GM12878 (cell line): ENCODE measurements at regions not wholly inside any gene's neighbourhood (a gene's known extent, or its start where the extent isn't known, plus 50 kb on each side); places are given as distances from the start of the nearest gene placed in this dataset.

Experiments used
- ATAC-seq: fragments of 200-7000 bp; cut with Tn5 transposase; 3 replicates; pipeline ENCODE4 v1.9.1; 2020; ENCODE audit warnings: mild to moderate bottlenecking, moderate library complexity
- BruUV-seq: library from RNA; stranded (reverse); fragments of 400-500 nt; replicated peaks from 2 replicates; lab custom pipeline; 2021; lab: Mats Ljungman, UMichigan
- CTCF ChIA-PET: fragments of 300-600 bp; sonication (Branson Sonifier 250); formaldehyde crosslinking; extraction: SDS; loops from one replicate; lab custom pipeline; 2021; ENCODE audit warnings: inconsistent platforms; lab: Yijun Ruan, JAX
- POLR2A ChIA-PET: fragments of 350-600 bp; formaldehyde crosslinking; extraction: SDS; loops from one replicate; lab custom pipeline; 2021; ENCODE audit warnings: inconsistent platforms; lab: Charles Lee
- RAD21 ChIA-PET: fragments of 300-600 bp; sonication (Branson Sonifier 250); formaldehyde crosslinking; loops from one replicate; lab custom pipeline; 2023; ENCODE audit warnings: antibody characterized with exemption; ENCODE audit not compliant: unreplicated experiment; lab: Charles Lee
- SMC1A ChIA-PET: fragments of 300-600 bp; sonication (Branson Sonifier 250); formaldehyde crosslinking; loops from one replicate; lab custom pipeline; 2023; ENCODE audit not compliant: unreplicated experiment, uncharacterized antibody; lab: Charles Lee
- DNase-seq: peaks from one replicate; pipeline ENCODE4 v3.0.0-alpha.2; 2011; ENCODE audit warnings: low read depth, low spot score
- FAIRE-seq: peaks from 3 replicates; lab custom pipeline; 2011; peaks lifted over from hg19 to GRCh38; lab: Jason Lieb, UNC
- H2AFZ ChIP-seq: 2 replicates; pipeline ENCODE4 v1.6.0; 2011; ENCODE audit warnings: low read depth, low read length, control low read depth; ENCODE audit not compliant: control insufficient read depth
- H3K27ac ChIP-seq: 2 replicates; pipeline ENCODE4 v1.5.1; 2011; ENCODE audit warnings: control low read depth; ENCODE audit not compliant: control insufficient read depth, insufficient read depth
- H3K27me3 ChIP-seq, 2 experiments: replicated peaks in 1 of 2; 2 replicates each; pipeline versions ENCODE4 v1.6.0 to v1.6.1; 2011; ENCODE audit warnings: low read length in 1 of 2; ENCODE audit not compliant: control insufficient read depth in 2 of 2, insufficient read depth in 2 of 2
- H3K36me3 ChIP-seq, 2 experiments: 2 replicates each; pipeline ENCODE4 v1.5.1; 2011; ENCODE audit warnings: low read length in 1 of 2; ENCODE audit not compliant: control insufficient read depth in 2 of 2, insufficient read depth in 2 of 2
- H3K4me1 ChIP-seq: 2 replicates; pipeline ENCODE4 v1.6.1; 2011; ENCODE audit warnings: mild to moderate bottlenecking, low read length, moderate library complexity, mixed read lengths; ENCODE audit not compliant: control insufficient read depth, insufficient read depth
- H3K4me2 ChIP-seq: 2 replicates; pipeline ENCODE4 v1.6.0; 2011; ENCODE audit warnings: control low read depth; ENCODE audit not compliant: control insufficient read depth, insufficient read depth
- H3K4me3 ChIP-seq: fragments of 200-600 bp; sonication (generic); 2 replicates; pipeline ENCODE4 v1.5.1; 2016
- H3K79me2 ChIP-seq: 2 replicates; pipeline ENCODE4 v1.6.0; 2011; ENCODE audit warnings: low read length; ENCODE audit not compliant: control insufficient read depth, insufficient read depth
- H3K9ac ChIP-seq: 2 replicates; pipeline ENCODE4 v1.8.0; 2011; ENCODE audit warnings: low read length, control low read depth, mixed read lengths; ENCODE audit not compliant: control insufficient read depth, insufficient read depth
- H3K9me3 ChIP-seq: replicated peaks from 3 replicates; pipeline ENCODE4 v1.5.1; 2011; ENCODE audit warnings: mild to moderate bottlenecking, low read length; ENCODE audit not compliant: control insufficient read depth, insufficient read depth
- H4K20me1 ChIP-seq: 2 replicates; pipeline ENCODE4 v1.6.0; 2011; ENCODE audit not compliant: control insufficient read depth, insufficient read depth
- ASH2L ChIP-seq: fragments of 300-600, 200-600 bp; sonication (generic); IDR thresholded peaks from 2 replicates; pipeline ENCODE4 v1.6.1; 2017; ENCODE audit warnings: low read depth, mild to moderate bottlenecking, borderline replicate concordance
- ATF7 ChIP-seq: fragments of 450-650 bp; IDR thresholded peaks from 2 replicates; pipeline ENCODE4 v1.6.1; 2016; ENCODE audit warnings: low read depth, mild to moderate bottlenecking
- BMI1 ChIP-seq: fragments of 450-650 bp; IDR thresholded peaks from 2 replicates; pipeline ENCODE4 v1.6.1; 2016; ENCODE audit warnings: mild to moderate bottlenecking, moderate library complexity, borderline replicate concordance
- CREM ChIP-seq: IDR thresholded peaks from 2 replicates; pipeline ENCODE4 v1.6.1; 2014; ENCODE audit warnings: antibody characterized with exemption, low read depth
- EED ChIP-seq: sonication (generic); IDR thresholded peaks from 2 replicates; pipeline ENCODE4 v1.6.1; 2016; ENCODE audit warnings: antibody characterized with exemption, low read depth
- IRF4 ChIP-seq: IDR thresholded peaks from 2 replicates; pipeline ENCODE4 v1.6.1; 2011; ENCODE audit warnings: low read depth, low read length
- KAT2A ChIP-seq: conservative IDR thresholded peaks from 2 replicates; pipeline ENCODE4 v1.6.1; 2011; ENCODE audit warnings: low read depth, low read length; ENCODE audit not compliant: control insufficient read depth
- KDM1A ChIP-seq: fragments of 200-600 bp; sonication (generic); IDR thresholded peaks from 2 replicates; pipeline ENCODE4 v1.6.1; 2016; ENCODE audit warnings: borderline replicate concordance
- MYC ChIP-seq: IDR thresholded peaks from 2 replicates; pipeline ENCODE4 v1.6.1; 2011; ENCODE audit warnings: mild to moderate bottlenecking, low read length, moderate library complexity, inconsistent platforms; ENCODE audit not compliant: insufficient read depth, insufficient replicate concordance, insufficient read length, severe bottlenecking
- SREBF1 ChIP-seq: IDR thresholded peaks from 2 replicates; pipeline ENCODE4 v1.6.1; 2012; ENCODE audit warnings: mild to moderate bottlenecking, low read length
- STAT3 ChIP-seq: IDR thresholded peaks from 2 replicates; pipeline ENCODE4 v1.6.1; 2011; ENCODE audit warnings: low read depth, low read length, improper control_type of control experiment
- SUPT20H ChIP-seq: IDR thresholded peaks from 2 replicates; pipeline ENCODE4 v1.6.1; 2011; ENCODE audit warnings: low read depth, mild to moderate bottlenecking, low read length, moderate library complexity, borderline replicate concordance; ENCODE audit not compliant: control insufficient read depth
- TARDBP ChIP-seq: IDR thresholded peaks from 2 replicates; pipeline ENCODE4 v1.6.1; 2016; ENCODE audit warnings: borderline replicate concordance
- YY1 ChIP-seq: IDR thresholded peaks from 2 replicates; pipeline ENCODE4 v1.6.1; 2011; ENCODE audit warnings: low read depth, mild to moderate bottlenecking, low read length
- ZNF274 ChIP-seq: IDR thresholded peaks from one replicate; pipeline ENCODE4 v1.8.0; 2011; ENCODE audit not compliant: insufficient read length, insufficient read depth
- ZSCAN29 ChIP-seq: fragments of 450-650 bp; IDR thresholded peaks from 2 replicates; pipeline ENCODE4 v1.6.1; 2017; ENCODE audit warnings: mild to moderate bottlenecking, moderate library complexity
- WGBS: methylation state at CpG from one replicate; pipeline ENCODE4 v1.1.6; 2016; ENCODE audit warnings: low lambda C conversion rate; ENCODE audit not compliant: insufficient replicate concordance, insufficient coverage; ENCODE audit errors: missing lambda C conversion rate; 5-methylcytosine and 5-hydroxymethylcytosine counted together
- in situ Hi-C: fragments of 300-500 bp; cut with MboI; formaldehyde crosslinking; loops from 9 replicates; pipeline ENCODE4 v1.14.3; 2018; ENCODE audit warnings: mixed read lengths
- intact Hi-C: fragments of 100-400 bp; cut with micrococcal nuclease; formaldehyde crosslinking; loops from one replicate; pipeline ENCODE4 v1.14.2; 2022; ENCODE audit not compliant: unreplicated experiment
- TF ChIP-seq, protein P1 (sequence below): fragments of 450-650 bp; IDR thresholded peaks from 2 replicates; pipeline ENCODE4 v1.6.1; 2014; ENCODE audit warnings: mild to moderate bottlenecking
- TF ChIP-seq, protein P2 (sequence below): fragments of 450-650 bp; IDR thresholded peaks from 2 replicates; pipeline ENCODE4 v1.6.1; 2017; ENCODE audit warnings: mild to moderate bottlenecking, low read depth, inconsistent platforms; ENCODE audit not compliant: poor library complexity, severe bottlenecking
- TF ChIP-seq, protein P3 (sequence below): IDR thresholded peaks from 2 replicates; pipeline ENCODE4 v1.6.1; 2012; ENCODE audit warnings: low read depth, low read length, improper control_type of control experiment
- TF ChIP-seq, protein P4 (sequence below): IDR thresholded peaks from 2 replicates; pipeline ENCODE4 v1.6.1; 2011; ENCODE audit warnings: mild to moderate bottlenecking, low read depth, low read length, moderate library complexity; ENCODE audit not compliant: insufficient replicate concordance

DNA sequence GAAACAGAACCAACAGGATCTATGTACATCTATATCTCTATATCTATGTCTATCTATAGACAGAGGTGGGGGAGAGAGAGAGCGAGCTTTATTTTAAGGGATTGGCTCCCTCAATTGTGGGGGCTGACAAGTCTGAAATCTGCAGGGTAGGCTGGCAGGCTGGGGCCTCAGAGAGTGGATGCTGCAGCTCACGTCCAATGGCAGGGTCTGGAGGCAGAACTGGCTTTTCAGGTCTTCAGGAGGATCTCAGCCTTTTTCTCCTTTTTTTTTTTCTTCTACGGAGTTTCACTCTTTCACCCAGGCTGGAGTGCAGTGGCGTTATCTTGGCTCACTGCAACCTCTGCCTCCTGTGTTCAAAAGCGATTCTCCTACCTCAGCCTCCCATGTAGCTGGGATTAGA, 77.2 kb downstream of the ARL4C start:
- SMC1A ChIA-PET: no interaction called here
- no peaks in the 10 kb centered on the region for H3K79me2 ChIP-seq
- intact Hi-C loops: no loop called here
- in situ Hi-C loops: no loop called here
- TF ChIP-seq, protein P1, sequence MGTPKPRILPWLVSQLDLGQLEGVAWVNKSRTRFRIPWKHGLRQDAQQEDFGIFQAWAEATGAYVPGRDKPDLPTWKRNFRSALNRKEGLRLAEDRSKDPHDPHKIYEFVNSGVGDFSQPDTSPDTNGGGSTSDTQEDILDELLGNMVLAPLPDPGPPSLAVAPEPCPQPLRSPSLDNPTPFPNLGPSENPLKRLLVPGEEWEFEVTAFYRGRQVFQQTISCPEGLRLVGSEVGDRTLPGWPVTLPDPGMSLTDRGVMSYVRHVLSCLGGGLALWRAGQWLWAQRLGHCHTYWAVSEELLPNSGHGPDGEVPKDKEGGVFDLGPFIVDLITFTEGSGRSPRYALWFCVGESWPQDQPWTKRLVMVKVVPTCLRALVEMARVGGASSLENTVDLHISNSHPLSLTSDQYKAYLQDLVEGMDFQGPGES: no peak
- TF ChIP-seq BMI1 (no peak), SUPT20H (no peak), TARDBP (no peak), ZNF274 (no peak), SREBF1 (no peak), EED (no peak), KDM1A (no peak), KAT2A (no peak), STAT3 (no peak), ATF7 (no peak), IRF4 (no peak), ZSCAN29 (no peak), ASH2L (no peak), MYC (no peak), CREM (no peak), YY1 (no peak)
- TF ChIP-seq, protein P2, sequence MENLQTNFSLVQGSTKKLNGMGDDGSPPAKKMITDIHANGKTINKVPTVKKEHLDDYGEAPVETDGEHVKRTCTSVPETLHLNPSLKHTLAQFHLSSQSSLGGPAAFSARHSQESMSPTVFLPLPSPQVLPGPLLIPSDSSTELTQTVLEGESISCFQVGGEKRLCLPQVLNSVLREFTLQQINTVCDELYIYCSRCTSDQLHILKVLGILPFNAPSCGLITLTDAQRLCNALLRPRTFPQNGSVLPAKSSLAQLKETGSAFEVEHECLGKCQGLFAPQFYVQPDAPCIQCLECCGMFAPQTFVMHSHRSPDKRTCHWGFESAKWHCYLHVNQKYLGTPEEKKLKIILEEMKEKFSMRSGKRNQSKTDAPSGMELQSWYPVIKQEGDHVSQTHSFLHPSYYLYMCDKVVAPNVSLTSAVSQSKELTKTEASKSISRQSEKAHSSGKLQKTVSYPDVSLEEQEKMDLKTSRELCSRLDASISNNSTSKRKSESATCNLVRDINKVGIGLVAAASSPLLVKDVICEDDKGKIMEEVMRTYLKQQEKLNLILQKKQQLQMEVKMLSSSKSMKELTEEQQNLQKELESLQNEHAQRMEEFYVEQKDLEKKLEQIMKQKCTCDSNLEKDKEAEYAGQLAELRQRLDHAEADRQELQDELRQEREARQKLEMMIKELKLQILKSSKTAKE: no peak
- TF ChIP-seq, protein P3, sequence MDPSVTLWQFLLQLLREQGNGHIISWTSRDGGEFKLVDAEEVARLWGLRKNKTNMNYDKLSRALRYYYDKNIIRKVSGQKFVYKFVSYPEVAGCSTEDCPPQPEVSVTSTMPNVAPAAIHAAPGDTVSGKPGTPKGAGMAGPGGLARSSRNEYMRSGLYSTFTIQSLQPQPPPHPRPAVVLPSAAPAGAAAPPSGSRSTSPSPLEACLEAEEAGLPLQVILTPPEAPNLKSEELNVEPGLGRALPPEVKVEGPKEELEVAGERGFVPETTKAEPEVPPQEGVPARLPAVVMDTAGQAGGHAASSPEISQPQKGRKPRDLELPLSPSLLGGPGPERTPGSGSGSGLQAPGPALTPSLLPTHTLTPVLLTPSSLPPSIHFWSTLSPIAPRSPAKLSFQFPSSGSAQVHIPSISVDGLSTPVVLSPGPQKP: no peak
- TF ChIP-seq, protein P4, sequence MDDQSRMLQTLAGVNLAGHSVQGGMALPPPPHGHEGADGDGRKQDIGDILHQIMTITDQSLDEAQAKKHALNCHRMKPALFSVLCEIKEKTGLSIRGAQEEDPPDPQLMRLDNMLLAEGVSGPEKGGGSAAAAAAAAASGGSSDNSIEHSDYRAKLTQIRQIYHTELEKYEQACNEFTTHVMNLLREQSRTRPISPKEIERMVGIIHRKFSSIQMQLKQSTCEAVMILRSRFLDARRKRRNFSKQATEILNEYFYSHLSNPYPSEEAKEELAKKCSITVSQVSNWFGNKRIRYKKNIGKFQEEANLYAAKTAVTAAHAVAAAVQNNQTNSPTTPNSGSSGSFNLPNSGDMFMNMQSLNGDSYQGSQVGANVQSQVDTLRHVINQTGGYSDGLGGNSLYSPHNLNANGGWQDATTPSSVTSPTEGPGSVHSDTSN: no peak
- H3K4me1 ChIP-seq: no peaks in the 10 kb centered on the region
- WGBS: 38% methylated on average over 3 of the region's 5 CpGs
- CTCF ChIA-PET: no interaction called here
- POLR2A ChIA-PET: no interaction called here
- DNase-seq (no peak), FAIRE-seq (no peak), ATAC-seq (no peak)
- H3K27me3 ChIP-seq: no peaks in the 10 kb centered on the region
- no peak overlapping the region for H3K4me2 ChIP-seq
- no peaks in the 10 kb centered on the region for H3K9me3 ChIP-seq
- H3K27ac ChIP-seq: no peak overlapping the region
- RAD21 ChIA-PET: no interaction called here
- no peak overlapping the region for H3K9ac ChIP-seq
- no peaks in the 10 kb centered on the region for H3K36me3 ChIP-seq
- no peak overlapping the region for H3K4me3 ChIP-seq
- H2AFZ ChIP-seq: no peak overlapping the region
- BruUV-seq: no TSS peak
- H4K20me1 ChIP-seq: no peaks in the 10 kb centered on the region
